ENCODE measurements at regions not wholly inside any gene's neighbourhood (a gene's known extent, or its start where the extent isn't known, plus 50 kb on each side); places are given as distances from the start of the nearest gene placed in this dataset.

- TF ChIP-seq EP300 (IDR thresholded peaks at IDR 0.05; ENCODE audit: borderline replicate concordance) = no peak
- TF ChIP-seq CREB1 (IDR thresholded peaks at IDR 0.05; ENCODE audit: low read depth) = no peak
- TF ChIP-seq TAF1 (IDR thresholded peaks at IDR 0.05; ENCODE audit: low read depth) = no peak
- TF ChIP-seq MAX (IDR thresholded peaks at IDR 0.05) = no peak
- TF ChIP-seq YY1 (IDR thresholded peaks at IDR 0.05; ENCODE audit: low read depth) = no peak
- TF ChIP-seq REST (IDR thresholded peaks at IDR 0.05; ENCODE audit: low read depth) = no peak
- no peak for TF ChIP-seq CEBPB (IDR thresholded peaks at IDR 0.05)
- no peak for TF ChIP-seq RAD21 (IDR thresholded peaks at IDR 0.05; ENCODE audit: low read depth)
- TF ChIP-seq TEAD4 (IDR thresholded peaks at IDR 0.05) = no peak
- no peak for TF ChIP-seq FOXM1 (IDR thresholded peaks at IDR 0.05; ENCODE audit: borderline replicate concordance, low read depth)
- no peak for TF ChIP-seq USF1 (IDR thresholded peaks at IDR 0.05)
Measured at GRCh38 chr12:115232455-115233156, 548.6 kb upstream of the TBX3 start.
